NCI-H187 treated with DMSO at 0.1 percent for 48 hours (cell line): ENCODE measurements at regions not wholly inside any gene's neighbourhood (a gene's known extent, or its start where the extent isn't known, plus 50 kb on each side); places are given as distances from the start of the nearest gene placed in this dataset.
"Not testable (repeated sequence)": the region's sequence is repeated elsewhere in the genome, so short reads cannot be mapped to it uniquely, and the experiment has no call there.

ENCODE experiments used
- DNase-seq: peaks from one replicate; lab custom pipeline; 2025; lab: John Stamatoyannopoulos, UW

GRCh38 chr10:123318516-123318915 is 164.3 kb downstream of the BUB3 start:
- no peak for DNase-seq

GRCh38 chr10:123320091-123320490 is 165.9 kb downstream of the BUB3 start:
- no peak for DNase-seq

- DNase-seq = no peak
Observed at GRCh38 chr10:123323884-123324283, 169.7 kb downstream of the BUB3 start.

- DNase-seq = no peak
Observed at GRCh38 chr10:123325663-123326190, 171.5 kb downstream of the BUB3 start.

- no peak for DNase-seq
Observed at GRCh38 chr10:123326674-123327073, 172.5 kb downstream of the BUB3 start.

- no peak for DNase-seq
Observed at GRCh38 chr10:123327450-123327849, 173.2 kb downstream of the BUB3 start.

- no peak for DNase-seq
Observed at GRCh38 chr10:123327896-123328295, 173.7 kb downstream of the BUB3 start.

GRCh38 chr10:123331438-123331837 is 177.2 kb downstream of the BUB3 start:
- no peak for DNase-seq

GRCh38 chr10:123346581-123346980 is 192.4 kb downstream of the BUB3 start:
- no peak for DNase-seq

GRCh38 chr10:123348691-123349572 is 194.7 kb downstream of the BUB3 start:
- no peak for DNase-seq

GRCh38 chr10:123351715-123352114 is 197.5 kb downstream of the BUB3 start:
- DNase-seq = no peak

GRCh38 chr10:123354521-123354920 is 200.3 kb downstream of the BUB3 start:
- DNase-seq = no peak

- DNase-seq = no peak
Observed at GRCh38 chr10:123355748-123356481, 201.7 kb downstream of the BUB3 start.

- DNase-seq = no peak
Observed at GRCh38 chr10:123356799-123357198, 202.6 kb downstream of the BUB3 start.

GRCh38 chr10:123357421-123357930 is 203.3 kb downstream of the BUB3 start:
- DNase-seq = no peak

GRCh38 chr10:123359539-123359938 is 205.3 kb downstream of the BUB3 start:
- DNase-seq = no peak

- no peak for DNase-seq
Observed at GRCh38 chr10:123361832-123362231, 207.6 kb downstream of the BUB3 start.

- no peak for DNase-seq
Observed at GRCh38 chr10:123367195-123367594, 213.0 kb downstream of the BUB3 start.

GRCh38 chr10:123371626-123372025 is 217.4 kb downstream of the BUB3 start:
- DNase-seq = not testable (repeated sequence)

- DNase-seq = no peak
Observed at GRCh38 chr10:123373591-123373990, 219.4 kb downstream of the BUB3 start.

GRCh38 chr10:123375097-123375496 is 220.9 kb downstream of the BUB3 start:
- no peak for DNase-seq

- DNase-seq = no peak
Observed at GRCh38 chr10:123375738-123376137, 221.5 kb downstream of the BUB3 start.

GRCh38 chr10:123377883-123378282 is 223.7 kb downstream of the BUB3 start:
- no peak for DNase-seq
